ENCODE measurements at regions not wholly inside any gene's neighbourhood (a gene's known extent, or its start where the extent isn't known, plus 50 kb on each side); places are given as distances from the start of the nearest gene placed in this dataset.

DNA sequence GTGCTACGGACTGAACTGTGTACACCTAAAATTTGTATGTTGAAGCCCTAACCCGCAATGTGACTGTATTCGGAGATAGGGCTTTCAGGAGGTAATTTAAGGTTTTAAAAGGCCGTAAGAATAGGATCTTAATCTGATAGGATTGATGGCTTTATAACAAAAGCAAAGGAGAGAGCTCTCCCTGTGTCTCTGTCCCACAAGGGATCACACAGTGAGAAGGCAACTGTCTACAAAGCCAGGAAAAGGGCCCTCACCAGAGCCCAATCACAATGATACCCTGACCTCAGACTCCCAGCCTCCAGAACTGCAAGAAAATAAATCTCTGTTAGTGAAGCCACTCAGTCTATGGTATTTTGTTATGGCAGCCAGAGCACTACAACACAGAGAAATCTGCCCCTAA is 208.7 kb upstream of the ZC3H12C start:
- H3K36me3 ChIP-seq = no peaks in the 10 kb centered on the region
- H3K4me3 ChIP-seq = no peak overlapping the region
- no peaks in the 10 kb centered on the region for H3K9me3 ChIP-seq
- no peak overlapping the region for H3K27ac ChIP-seq
- intact Hi-C loops (cut with DNase I) = no loop called here
- no peak for DNase-seq
- no peaks in the 10 kb centered on the region for H3K27me3 ChIP-seq
- no peak for TF ChIP-seq POLR2AphosphoS5 (IDR thresholded peaks at IDR 0.05)
- TF ChIP-seq, protein P1, sequence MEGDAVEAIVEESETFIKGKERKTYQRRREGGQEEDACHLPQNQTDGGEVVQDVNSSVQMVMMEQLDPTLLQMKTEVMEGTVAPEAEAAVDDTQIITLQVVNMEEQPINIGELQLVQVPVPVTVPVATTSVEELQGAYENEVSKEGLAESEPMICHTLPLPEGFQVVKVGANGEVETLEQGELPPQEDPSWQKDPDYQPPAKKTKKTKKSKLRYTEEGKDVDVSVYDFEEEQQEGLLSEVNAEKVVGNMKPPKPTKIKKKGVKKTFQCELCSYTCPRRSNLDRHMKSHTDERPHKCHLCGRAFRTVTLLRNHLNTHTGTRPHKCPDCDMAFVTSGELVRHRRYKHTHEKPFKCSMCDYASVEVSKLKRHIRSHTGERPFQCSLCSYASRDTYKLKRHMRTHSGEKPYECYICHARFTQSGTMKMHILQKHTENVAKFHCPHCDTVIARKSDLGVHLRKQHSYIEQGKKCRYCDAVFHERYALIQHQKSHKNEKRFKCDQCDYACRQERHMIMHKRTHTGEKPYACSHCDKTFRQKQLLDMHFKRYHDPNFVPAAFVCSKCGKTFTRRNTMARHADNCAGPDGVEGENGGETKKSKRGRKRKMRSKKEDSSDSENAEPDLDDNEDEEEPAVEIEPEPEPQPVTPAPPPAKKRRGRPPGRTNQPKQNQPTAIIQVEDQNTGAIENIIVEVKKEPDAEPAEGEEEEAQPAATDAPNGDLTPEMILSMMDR (IDR thresholded peaks at IDR 0.05) = no peak
- TF ChIP-seq EP300 (IDR thresholded peaks at IDR 0.05) = no peak
- TF ChIP-seq POLR2A (IDR thresholded peaks at IDR 0.05) = no peak
- H3K4me1 ChIP-seq = no peaks in the 10 kb centered on the region
- 87 to 91% methylated on average over 4 of the region's 4 CpGs for WGBS, 2 donors

GRCh38 chr11:109885006-109885405 is 208.2 kb upstream of the ZC3H12C start:
- no peak for TF ChIP-seq EP300 (IDR thresholded peaks at IDR 0.05)
- TF ChIP-seq, protein P1 (IDR thresholded peaks at IDR 0.05) = no peak
- TF ChIP-seq POLR2AphosphoS5 (IDR thresholded peaks at IDR 0.05) = no peak
- no peak for TF ChIP-seq POLR2A (IDR thresholded peaks at IDR 0.05)
- H3K4me3 ChIP-seq = no peak overlapping the region
- DNase-seq = no peak
- no peak overlapping the region for H3K27ac ChIP-seq
- no peaks in the 10 kb centered on the region for H3K9me3 ChIP-seq
- intact Hi-C loops (cut with DNase I) = no loop called here
- H3K36me3 ChIP-seq = no peaks in the 10 kb centered on the region
- 74 to 82% methylated on average over 7 of the region's 7 CpGs for WGBS, 2 donors
- H3K4me1 ChIP-seq = no peaks in the 10 kb centered on the region
- no peaks in the 10 kb centered on the region for H3K27me3 ChIP-seq

- Histone ChIP-seq H3K27ac (no peak overlapping the region), H3K27me3 (no peaks in the 10 kb centered on the region), H3K9me3 (no peaks in the 10 kb centered on the region), H3K4me3 (no peak overlapping the region), H3K36me3 (no peaks in the 10 kb centered on the region), H3K4me1 (no peaks in the 10 kb centered on the region)
- intact Hi-C loops (cut with DNase I) = no loop called here
- DNase-seq = no peak
- 92 to 95% methylated on average over 4 of the region's 4 CpGs for WGBS, 2 donors
- TF ChIP-seq, protein P1 (IDR thresholded peaks at IDR 0.05) = no peak
- TF ChIP-seq EP300 (IDR thresholded peaks at IDR 0.05) (no peak), POLR2AphosphoS5 (IDR thresholded peaks at IDR 0.05) (no peak), POLR2A (IDR thresholded peaks at IDR 0.05) (no peak)
These were observed 200.8 kb upstream of the ZC3H12C start for GRCh38 chr11:109892321-109892794.

DNA sequence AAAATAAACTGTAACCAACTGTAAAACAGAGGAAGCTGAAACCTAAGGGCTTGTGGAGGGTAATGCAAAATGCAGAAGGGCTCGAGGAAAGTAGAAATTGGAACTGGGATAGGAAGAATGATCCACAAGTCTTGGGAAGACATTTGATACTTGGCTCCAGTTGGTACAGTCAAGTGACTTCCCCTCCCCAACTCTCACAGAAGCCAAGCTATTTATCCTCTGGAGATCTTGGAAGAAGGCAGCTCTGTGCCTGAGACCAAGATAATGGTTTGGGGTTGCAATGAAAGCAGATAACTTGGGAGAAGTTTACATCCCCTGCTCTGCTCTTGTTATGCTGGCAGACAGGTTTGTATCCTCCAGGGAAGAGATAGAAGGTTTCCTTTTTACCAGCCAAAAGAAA is 198.9 kb upstream of the ZC3H12C start:
- H3K4me1 ChIP-seq = no peaks in the 10 kb centered on the region
- intact Hi-C loops (cut with DNase I) = no loop called here
- H3K9me3 ChIP-seq = no peaks in the 10 kb centered on the region
- 64 to 65% methylated on average over 1 of the region's 1 CpG for whole genome bisulfite sequencing, 2 donors
- no peaks in the 10 kb centered on the region for H3K36me3 ChIP-seq
- no peak for DNase-seq
- H3K27me3 ChIP-seq = no peaks in the 10 kb centered on the region
- no peak overlapping the region for H3K27ac ChIP-seq
- no peak overlapping the region for H3K4me3 ChIP-seq
- TF ChIP-seq POLR2AphosphoS5 (IDR thresholded peaks at IDR 0.05) (no peak), EP300 (IDR thresholded peaks at IDR 0.05) (no peak), POLR2A (IDR thresholded peaks at IDR 0.05) (no peak)
- TF ChIP-seq, protein P1 (IDR thresholded peaks at IDR 0.05) = no peak

GRCh38 chr11:109898592-109898991 is 194.6 kb upstream of the ZC3H12C start:
- Histone ChIP-seq H3K27ac (no peak overlapping the region), H3K36me3 (no peaks in the 10 kb centered on the region), H3K27me3 (no peaks in the 10 kb centered on the region), H3K4me3 (no peak overlapping the region), H3K4me1 (no peaks in the 10 kb centered on the region), H3K9me3 (no peaks in the 10 kb centered on the region)
- intact Hi-C loops (cut with DNase I) = no loop called here
- no peak for DNase-seq
- TF ChIP-seq POLR2AphosphoS5 (IDR thresholded peaks at IDR 0.05) (no peak), POLR2A (IDR thresholded peaks at IDR 0.05) (no peak), EP300 (IDR thresholded peaks at IDR 0.05) (no peak)
- WGBS, 2 donors = 77 to 90% methylated on average over 2 of the region's 2 CpGs
